Type B pancreatic cell (in vitro differentiated cells): ENCODE measurements at regions not wholly inside any gene's neighbourhood (a gene's known extent, or its start where the extent isn't known, plus 50 kb on each side); places are given as distances from the start of the nearest gene placed in this dataset.
A peak's percentile ranks its signal among the peaks of the same experiment; 100 is the strongest.
"Not testable (repeated sequence)": the region's sequence is repeated elsewhere in the genome, so short reads cannot be mapped to it uniquely, and the experiment has no call there.

ENCODE experiments used
- DNase-seq: peaks from one replicate; pipeline ENCODE4 v3.0.0; 2021; ENCODE audit warnings: mixed read lengths; ENCODE audit not compliant: unreplicated experiment; ENCODE audit errors: extremely low spot score
- H3K27ac Mint-ChIP-seq: 2 replicates; pipeline ENCODE4 v1.8.0; 2021; ENCODE audit warnings: mild to moderate bottlenecking, mixed read lengths
- H3K27me3 Mint-ChIP-seq: 2 replicates; pipeline ENCODE4 v1.8.0; 2021; ENCODE audit warnings: mixed read lengths
- H3K36me3 Mint-ChIP-seq: 2 replicates; pipeline ENCODE4 v1.8.0; 2021; ENCODE audit warnings: mixed read lengths
- H3K4me1 Mint-ChIP-seq: one replicate; pipeline ENCODE4 v1.8.0; 2021; ENCODE audit warnings: mixed read lengths; ENCODE audit not compliant: unreplicated experiment
- H3K4me3 Mint-ChIP-seq: 2 replicates; pipeline ENCODE4 v1.8.0; 2021; ENCODE audit warnings: mild to moderate bottlenecking, mixed read lengths
- H3K9me3 Mint-ChIP-seq: 2 replicates; pipeline ENCODE4 v1.8.0; 2021; ENCODE audit warnings: mixed read lengths
- TF ChIP-seq, protein P1 (sequence below): fragments of 200-600 bp; sonication (generic); conservative IDR thresholded peaks from 2 replicates; pipeline ENCODE4 v1.5.0; 2021; ENCODE audit warnings: antibody characterized with exemption, mild to moderate bottlenecking

GRCh38 chr16:29233705-29234404 is 172.7 kb downstream of the NPIPB11 start:
- not testable (repeated sequence) for H3K36me3 Mint-ChIP-seq, H3K9me3 Mint-ChIP-seq, H3K27me3 Mint-ChIP-seq, H3K4me1 Mint-ChIP-seq, H3K27ac Mint-ChIP-seq, H3K4me3 Mint-ChIP-seq
- peak; percentile 60 for DNase-seq

DNA sequence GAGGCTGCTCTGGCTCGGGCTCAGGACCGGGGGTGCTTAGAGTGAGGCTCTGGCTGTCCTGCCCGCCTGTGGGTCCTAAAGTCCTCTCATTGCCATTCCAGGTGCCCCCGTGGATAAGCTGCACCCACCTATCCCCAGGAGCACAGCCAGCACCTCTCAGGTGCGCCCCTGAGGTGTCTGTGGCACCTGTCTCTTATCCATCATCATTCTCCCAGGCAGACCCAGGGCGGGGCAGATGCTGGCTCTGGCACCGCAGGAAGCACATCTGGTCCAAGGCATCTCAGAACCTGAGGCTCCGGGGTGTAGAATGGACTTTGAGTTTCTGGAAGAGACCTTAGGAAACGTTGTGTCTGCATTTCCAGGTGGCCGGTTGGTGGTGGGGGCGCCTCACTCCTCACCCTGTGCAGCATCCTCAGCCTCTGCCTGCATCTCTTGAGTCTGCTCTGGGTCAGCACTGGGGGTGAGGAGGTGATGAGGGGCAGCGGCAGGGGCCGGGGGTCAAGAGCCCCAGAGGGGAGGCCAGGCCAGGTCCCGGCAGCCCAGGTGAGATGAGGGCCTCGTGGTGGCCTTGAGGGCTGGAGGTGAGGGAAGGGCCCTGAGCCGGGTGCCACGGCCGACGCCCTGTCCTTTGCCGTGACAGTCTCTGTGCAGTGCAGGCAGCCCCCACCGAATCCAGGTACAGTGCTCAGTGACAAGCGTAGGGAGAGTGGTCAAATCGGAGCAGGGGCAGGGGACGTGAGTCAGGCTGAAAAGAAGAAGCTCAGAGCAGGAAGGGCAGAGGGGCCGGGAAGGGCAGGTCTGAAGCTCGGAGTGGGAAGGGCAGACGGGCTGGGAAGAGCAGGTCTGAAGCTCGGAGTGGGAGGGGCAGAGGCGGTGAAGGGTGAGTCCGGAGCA is 173.5 kb downstream of the NPIPB11 start:
- no peak overlapping the region for H3K4me3 Mint-ChIP-seq
- peaks cover 4% of the 10 kb centered on the region for H3K4me1 Mint-ChIP-seq
- H3K27ac Mint-ChIP-seq = no peak overlapping the region
- TF ChIP-seq, protein P1, sequence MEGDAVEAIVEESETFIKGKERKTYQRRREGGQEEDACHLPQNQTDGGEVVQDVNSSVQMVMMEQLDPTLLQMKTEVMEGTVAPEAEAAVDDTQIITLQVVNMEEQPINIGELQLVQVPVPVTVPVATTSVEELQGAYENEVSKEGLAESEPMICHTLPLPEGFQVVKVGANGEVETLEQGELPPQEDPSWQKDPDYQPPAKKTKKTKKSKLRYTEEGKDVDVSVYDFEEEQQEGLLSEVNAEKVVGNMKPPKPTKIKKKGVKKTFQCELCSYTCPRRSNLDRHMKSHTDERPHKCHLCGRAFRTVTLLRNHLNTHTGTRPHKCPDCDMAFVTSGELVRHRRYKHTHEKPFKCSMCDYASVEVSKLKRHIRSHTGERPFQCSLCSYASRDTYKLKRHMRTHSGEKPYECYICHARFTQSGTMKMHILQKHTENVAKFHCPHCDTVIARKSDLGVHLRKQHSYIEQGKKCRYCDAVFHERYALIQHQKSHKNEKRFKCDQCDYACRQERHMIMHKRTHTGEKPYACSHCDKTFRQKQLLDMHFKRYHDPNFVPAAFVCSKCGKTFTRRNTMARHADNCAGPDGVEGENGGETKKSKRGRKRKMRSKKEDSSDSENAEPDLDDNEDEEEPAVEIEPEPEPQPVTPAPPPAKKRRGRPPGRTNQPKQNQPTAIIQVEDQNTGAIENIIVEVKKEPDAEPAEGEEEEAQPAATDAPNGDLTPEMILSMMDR = no peak
- no peaks in the 10 kb centered on the region for H3K9me3 Mint-ChIP-seq
- no peaks in the 10 kb centered on the region for H3K36me3 Mint-ChIP-seq
- H3K27me3 Mint-ChIP-seq = peaks cover 6% of the 10 kb centered on the region
- DNase-seq = peak; percentile 62

DNA sequence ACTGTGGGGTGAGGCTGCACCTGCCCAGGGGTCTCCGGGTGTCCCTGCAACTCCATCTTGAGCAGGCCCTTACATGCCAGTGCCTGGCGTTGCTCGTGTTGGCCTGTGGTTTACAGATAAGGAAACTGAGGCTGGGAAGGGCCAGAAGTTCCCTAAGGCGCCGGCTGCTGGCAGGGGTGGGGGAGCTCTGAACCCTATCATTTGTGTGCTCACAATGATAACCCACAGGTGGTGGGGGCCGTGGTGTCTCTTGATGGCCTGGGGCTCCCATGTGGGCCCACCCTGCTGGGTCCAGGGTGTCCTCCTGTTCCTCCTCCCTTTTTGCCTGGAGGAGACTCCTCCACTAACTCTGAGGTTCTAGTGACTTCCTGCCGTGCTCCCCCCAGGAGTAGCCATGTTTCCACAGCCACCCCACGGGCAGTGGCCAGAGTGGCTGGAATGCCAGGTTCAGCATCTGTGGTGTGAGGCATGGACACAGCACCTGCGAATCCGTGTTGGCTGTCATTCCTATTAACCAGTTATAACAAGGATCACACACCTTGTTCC is 174.3 kb downstream of the NPIPB11 start:
- H3K36me3 Mint-ChIP-seq, H3K27ac Mint-ChIP-seq, H3K4me1 Mint-ChIP-seq, H3K9me3 Mint-ChIP-seq, H3K27me3 Mint-ChIP-seq, H3K4me3 Mint-ChIP-seq: not testable (repeated sequence)
- peak; percentile 53 for DNase-seq

DNA sequence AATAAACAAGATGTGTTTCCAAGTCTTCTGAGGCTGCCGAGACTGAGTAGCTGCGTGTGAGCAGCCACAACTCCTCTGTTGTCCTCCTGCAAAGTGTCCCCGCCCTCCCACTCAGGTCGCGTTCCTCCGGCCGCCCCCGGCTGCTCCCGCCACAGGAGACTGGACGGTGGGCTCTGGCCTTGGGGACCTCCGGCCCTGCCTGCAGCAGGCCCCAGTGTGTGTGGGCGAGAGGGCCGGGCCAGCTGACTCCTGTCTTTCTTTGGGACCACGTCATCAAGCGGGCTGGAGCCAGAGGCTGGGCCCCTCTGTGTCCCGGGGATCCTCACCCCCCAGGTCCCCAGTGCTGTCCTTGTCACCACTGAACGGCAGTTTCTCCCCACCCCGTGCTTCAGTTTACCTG is 175.3 kb downstream of the NPIPB11 start:
- Mint-ChIP-seq H3K4me3 (no peak overlapping the region), H3K27me3 (peaks cover 6% of the 10 kb centered on the region), H3K4me1 (peaks cover 4% of the 10 kb centered on the region), H3K9me3 (no peaks in the 10 kb centered on the region), H3K36me3 (no peaks in the 10 kb centered on the region), H3K27ac (no peak overlapping the region)
- DNase-seq = peak; percentile 64
- TF ChIP-seq, protein P1 = no peak

- no peak overlapping the region for H3K4me3 Mint-ChIP-seq
- peaks cover 4% of the 10 kb centered on the region for H3K4me1 Mint-ChIP-seq
- no peaks in the 10 kb centered on the region for H3K9me3 Mint-ChIP-seq
- H3K27me3 Mint-ChIP-seq = peaks cover 3% of the 10 kb centered on the region
- peak; percentile 71 for DNase-seq
- TF ChIP-seq, protein P1 = no peak
- no peaks in the 10 kb centered on the region for H3K36me3 Mint-ChIP-seq
- H3K27ac Mint-ChIP-seq = no peak overlapping the region
Measured at GRCh38 chr16:29230671-29231096, 175.8 kb downstream of the NPIPB11 start.

GRCh38 chr16:29230006-29230668 is 176.4 kb downstream of the NPIPB11 start:
- not testable (repeated sequence) for H3K4me1 Mint-ChIP-seq, H3K36me3 Mint-ChIP-seq, H3K9me3 Mint-ChIP-seq, H3K4me3 Mint-ChIP-seq, H3K27me3 Mint-ChIP-seq, H3K27ac Mint-ChIP-seq
- peak; percentile 64 for DNase-seq

DNA sequence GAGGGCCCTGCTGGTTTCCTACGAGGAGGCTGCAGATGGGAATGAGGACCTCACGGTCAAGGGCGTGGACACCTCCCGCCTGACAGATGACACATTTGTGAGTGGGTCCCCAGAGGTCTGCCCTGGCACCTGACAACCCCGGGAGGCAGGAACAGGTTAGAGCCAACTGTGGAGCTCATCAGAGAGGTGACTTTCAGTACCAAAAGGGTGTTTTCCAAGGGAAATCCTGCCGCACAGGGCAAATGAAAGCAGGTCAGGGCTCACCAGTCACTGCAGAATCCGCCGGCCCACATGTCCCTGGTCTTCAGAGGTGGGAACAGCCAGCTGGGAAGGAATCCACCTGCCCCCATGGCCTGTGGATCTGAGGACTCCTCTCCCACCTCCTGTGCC is 176.9 kb downstream of the NPIPB11 start:
- not testable (repeated sequence) for H3K4me3 Mint-ChIP-seq, H3K36me3 Mint-ChIP-seq, H3K27ac Mint-ChIP-seq, H3K27me3 Mint-ChIP-seq, H3K9me3 Mint-ChIP-seq, H3K4me1 Mint-ChIP-seq
- DNase-seq = peak; percentile 48

- H3K4me1 Mint-ChIP-seq, H3K27me3 Mint-ChIP-seq, H3K9me3 Mint-ChIP-seq, H3K4me3 Mint-ChIP-seq, H3K36me3 Mint-ChIP-seq, H3K27ac Mint-ChIP-seq: not testable (repeated sequence)
- peak; percentile 55 for DNase-seq
Measured at GRCh38 chr16:29228664-29229611, 177.6 kb downstream of the NPIPB11 start.
